ENCODE measurements at regions not wholly inside any gene's neighbourhood (a gene's known extent, or its start where the extent isn't known, plus 50 kb on each side); places are given as distances from the start of the nearest gene placed in this dataset.

GRCh38 chr10:94268652-94269051 lies 94.1 kb downstream of the NOC3L start:
- H3K4me3 Mint-ChIP-seq (ENCODE audit: low read depth), result no peak overlapping the region
- H3K27me3 Mint-ChIP-seq, result no peaks in the 10 kb centered on the region
- no peak for DNase-seq (ENCODE audit: low spot score, unreplicated experiment)
- H3K27ac Mint-ChIP-seq, result peak overlapping the region; percentile 71
- H3K4me1 Mint-ChIP-seq (ENCODE audit: low read depth), result peaks cover 10% of the 10 kb centered on the region
- H3K36me3 Mint-ChIP-seq (ENCODE audit: insufficient read depth), result peaks cover 30% of the 10 kb centered on the region
- no peak for TF ChIP-seq CTCF (IDR thresholded peaks at IDR 0.05; ENCODE audit: unreplicated experiment)
- peaks cover 16% of the 10 kb centered on the region for H3K9me3 Mint-ChIP-seq (ENCODE audit: low read depth)

GRCh38 chr10:94274142-94274787 lies 88.5 kb downstream of the NOC3L start:
- DNase-seq (ENCODE audit: low spot score, unreplicated experiment), result no peak
- H3K4me1 Mint-ChIP-seq (ENCODE audit: low read depth), result no peaks in the 10 kb centered on the region
- peaks cover 16% of the 10 kb centered on the region for H3K9me3 Mint-ChIP-seq (ENCODE audit: low read depth)
- no peak overlapping the region for H3K4me3 Mint-ChIP-seq (ENCODE audit: low read depth)
- no peak for TF ChIP-seq CTCF (IDR thresholded peaks at IDR 0.05; ENCODE audit: unreplicated experiment)
- no peak overlapping the region for H3K27ac Mint-ChIP-seq
- H3K27me3 Mint-ChIP-seq, result no peaks in the 10 kb centered on the region
- peaks cover 28% of the 10 kb centered on the region for H3K36me3 Mint-ChIP-seq (ENCODE audit: insufficient read depth)

- DNase-seq (ENCODE audit: low spot score, unreplicated experiment), result no peak
- Mint-ChIP-seq H3K36me3 (ENCODE audit: insufficient read depth) (peaks cover 22% of the 10 kb centered on the region), H3K4me3 (ENCODE audit: low read depth) (no peak overlapping the region), H3K9me3 (ENCODE audit: low read depth) (peaks cover 13% of the 10 kb centered on the region), H3K27ac (no peak overlapping the region), H3K27me3 (no peaks in the 10 kb centered on the region), H3K4me1 (ENCODE audit: low read depth) (no peaks in the 10 kb centered on the region)
- TF ChIP-seq CTCF (IDR thresholded peaks at IDR 0.05; ENCODE audit: unreplicated experiment), result no peak
These were observed 86.6 kb downstream of the NOC3L start for GRCh38 chr10:94276140-94276539.

GRCh38 chr10:94277450-94277849 lies 85.3 kb downstream of the NOC3L start:
- no peak overlapping the region for H3K4me3 Mint-ChIP-seq (ENCODE audit: low read depth)
- TF ChIP-seq CTCF (IDR thresholded peaks at IDR 0.05; ENCODE audit: unreplicated experiment), result no peak
- no peak for DNase-seq (ENCODE audit: low spot score, unreplicated experiment)
- peaks cover 4% of the 10 kb centered on the region for H3K9me3 Mint-ChIP-seq (ENCODE audit: low read depth)
- no peaks in the 10 kb centered on the region for H3K4me1 Mint-ChIP-seq (ENCODE audit: low read depth)
- peaks cover 12% of the 10 kb centered on the region for H3K36me3 Mint-ChIP-seq (ENCODE audit: insufficient read depth)
- no peak overlapping the region for H3K27ac Mint-ChIP-seq
- no peaks in the 10 kb centered on the region for H3K27me3 Mint-ChIP-seq

GRCh38 chr10:94279835-94280709 lies 82.7 kb downstream of the NOC3L start:
- no peak overlapping the region for H3K27ac Mint-ChIP-seq

More at GRCh38 chr10:94279835-94280709, 82.7 kb downstream of the NOC3L start:
- Mint-ChIP-seq H3K4me1 (ENCODE audit: low read depth) (no peaks in the 10 kb centered on the region), H3K9me3 (ENCODE audit: low read depth) (no peaks in the 10 kb centered on the region), H3K27me3 (no peaks in the 10 kb centered on the region), H3K4me3 (ENCODE audit: low read depth) (no peak overlapping the region), H3K36me3 (ENCODE audit: insufficient read depth) (peaks cover 8% of the 10 kb centered on the region)
- peak; percentile 11 for DNase-seq (ENCODE audit: low spot score, unreplicated experiment)
- peak; percentile 84 for TF ChIP-seq CTCF (IDR thresholded peaks at IDR 0.05; ENCODE audit: unreplicated experiment)
